ENCODE measurements at regions not wholly inside any gene's neighbourhood (a gene's known extent, or its start where the extent isn't known, plus 50 kb on each side); places are given as distances from the start of the nearest gene placed in this dataset.
"Not testable (repeated sequence)": the region's sequence is repeated elsewhere in the genome, so short reads cannot be mapped to it uniquely, and the experiment has no call there.

- TF ChIP-seq E2F6 (IDR thresholded peaks at IDR 0.05) (no peak), TCF12 (IDR thresholded peaks at IDR 0.05; ENCODE audit: low read depth, low read length) (no peak)
These were observed 121.6 kb downstream of the ZNF281 start (continued) for GRCh38 chr1:200288226-200288625.

- H3K9me3 ChIP-seq (ENCODE audit: insufficient read depth in 2 of 2, low read depth in 1 of 2, low read length in 1 of 2); H2AK5ac ChIP-seq (ENCODE audit: low read depth, low read length); H3K23me2 ChIP-seq (ENCODE audit: low read depth, low read length); H4K20me1 ChIP-seq (replicated peaks in 1 of 2; ENCODE audit: control insufficient read depth in 1 of 2, insufficient read depth in 2 of 2, low read length in 2 of 2); H2AFZ ChIP-seq (ENCODE audit: low read length); H3K18ac ChIP-seq (ENCODE audit: extremely low read depth, low read length); H3K79me2 ChIP-seq (ENCODE audit: control insufficient read depth in 1 of 2, insufficient read depth in 2 of 2, low read length in 2 of 2); POLR2A ChIA-PET (ENCODE audit: partially characterized antibody); H2BK12ac ChIP-seq (ENCODE audit: low read depth, low read length); H3K4me3 ChIP-seq (ENCODE audit: extremely low read depth in 1 of 4, insufficient read depth in 2 of 4, low read depth in 3 of 4, low read length in 4 of 4); H3K23ac ChIP-seq (ENCODE audit: insufficient read length); H4K5ac ChIP-seq (ENCODE audit: insufficient read length, low read depth, low read length); H2BK120ac ChIP-seq (replicated peaks; ENCODE audit: low read depth, low read length); H2BK20ac ChIP-seq (ENCODE audit: low read length); H3K4me1 ChIP-seq (replicated peaks in 1 of 4; ENCODE audit: control insufficient read depth in 3 of 4, insufficient read depth in 4 of 4, low read length in 3 of 4); H4K8ac ChIP-seq (ENCODE audit: extremely low read depth, insufficient read depth, low read length); H3K79me1 ChIP-seq (ENCODE audit: low read depth, low read length); H3K27ac ChIP-seq (ENCODE audit: low read depth, low read length); H3K27me3 ChIP-seq (replicated peaks in 1 of 4; ENCODE audit: control insufficient read depth in 3 of 4, extremely low read depth in 1 of 4, insufficient read depth in 3 of 4, low read length in 3 of 4); FAIRE-seq; H3K9ac ChIP-seq (replicated peaks in 1 of 4; ENCODE audit: extremely low read depth in 1 of 4, low read depth in 3 of 4, low read length in 3 of 4); H3K36me3 ChIP-seq (ENCODE audit: control insufficient read depth in 2 of 4, insufficient read depth in 4 of 4, low read length in 3 of 4); H3K4me2 ChIP-seq (ENCODE audit: insufficient read depth in 1 of 2, low read depth in 2 of 2, low read length in 2 of 2); DNase-seq (ENCODE audit: low read depth in 1 of 2, low spot score in 2 of 2); H3K56ac ChIP-seq (replicated peaks; ENCODE audit: insufficient read length, low read depth, low read length); H3K4ac ChIP-seq (replicated peaks; ENCODE audit: insufficient read length, low read depth, low read length); H4K91ac ChIP-seq (replicated peaks; ENCODE audit: insufficient read length, low read length); H3K14ac ChIP-seq (ENCODE audit: insufficient read length); H2BK15ac ChIP-seq (ENCODE audit: low read length); H2BK5ac ChIP-seq (ENCODE audit: low read depth, low read length): not testable (repeated sequence)
- WGBS, 2 experiments (ENCODE audit: extremely low coverage in 1 of 2, insufficient coverage in 1 of 2, insufficient read length in 1 of 2, insufficient replicate concordance in 2 of 2, low coverage in 1 of 2, low lambda C conversion rate in 2 of 2, missing lambda C conversion rate in 1 of 2) = 90% methylated on average over 5 of the region's 5 CpGs; no CpG with 5 or more reads in 1 of the 2 experiments
- CTCF ChIA-PET (ENCODE audit: partially characterized antibody) = interaction anchor here (0.7 to 8.5 kb wide), 4 partner anchors 9 to 229 kb away, joined by 3 to 76 read pairs (median 4); no protein-coding TSS in a partner anchor
These were observed 125.6 kb downstream of the ZNF281 start for GRCh38 chr1:200284236-200284635.

All from H1 (cell line).